COR-L47 (cell line): ENCODE measurements at regions not wholly inside any gene's neighbourhood (a gene's known extent, or its start where the extent isn't known, plus 50 kb on each side); places are given as distances from the start of the nearest gene placed in this dataset.

Source experiments
- DNase-seq: peaks from one replicate; lab custom pipeline; 2025; lab: John Stamatoyannopoulos, UW

GRCh38 chr5:31137676-31138075 is 55.8 kb upstream of the CDH6 start:
- no peak for DNase-seq

- no peak for DNase-seq
These were observed 57.9 kb upstream of the CDH6 start for GRCh38 chr5:31135542-31135941.

GRCh38 chr5:31133488-31133887 is 60.0 kb upstream of the CDH6 start:
- DNase-seq: no peak

- no peak for DNase-seq
These were observed 62.0 kb upstream of the CDH6 start for GRCh38 chr5:31131381-31131891.

- no peak for DNase-seq
These were observed 62.8 kb upstream of the CDH6 start for GRCh38 chr5:31130676-31131075.

GRCh38 chr5:31124651-31125305 is 68.7 kb upstream of the CDH6 start:
- DNase-seq: no peak

GRCh38 chr5:31124026-31124425 is 69.5 kb upstream of the CDH6 start:
- DNase-seq: no peak

- no peak for DNase-seq
These were observed 70.2 kb upstream of the CDH6 start for GRCh38 chr5:31122998-31123951.

GRCh38 chr5:31121224-31121623 is 72.3 kb upstream of the CDH6 start:
- no peak for DNase-seq

- no peak for DNase-seq
These were observed 72.9 kb upstream of the CDH6 start for GRCh38 chr5:31120642-31120948.

GRCh38 chr5:31119938-31120641 is 73.4 kb upstream of the CDH6 start:
- DNase-seq: peak; percentile 5

- no peak for DNase-seq
These were observed 76.9 kb upstream of the CDH6 start for GRCh38 chr5:31116466-31117031.

- DNase-seq: no peak
These were observed 78.7 kb upstream of the CDH6 start for GRCh38 chr5:31114817-31115216.

- DNase-seq: no peak
These were observed 79.7 kb upstream of the CDH6 start for GRCh38 chr5:31113666-31114350.

- no peak for DNase-seq
These were observed 80.4 kb upstream of the CDH6 start for GRCh38 chr5:31113101-31113500.

- DNase-seq: peak; percentile 84
These were observed 86.4 kb upstream of the CDH6 start for GRCh38 chr5:31107091-31107518.

- no peak for DNase-seq
These were observed 86.8 kb upstream of the CDH6 start for GRCh38 chr5:31106691-31107090.

- no peak for DNase-seq
These were observed 87.2 kb upstream of the CDH6 start for GRCh38 chr5:31106278-31106677.

GRCh38 chr5:31104775-31105174 is 88.7 kb upstream of the CDH6 start:
- DNase-seq: no peak

- DNase-seq: no peak
These were observed 92.6 kb upstream of the CDH6 start for GRCh38 chr5:31100781-31101310.

GRCh38 chr5:31100047-31100575 is 93.4 kb upstream of the CDH6 start:
- no peak for DNase-seq
